COLO829 (cell line): ENCODE measurements at regions not wholly inside any gene's neighbourhood (a gene's known extent, or its start where the extent isn't known, plus 50 kb on each side); places are given as distances from the start of the nearest gene placed in this dataset.

Experiments used
- DNase-seq: peaks from one replicate; pipeline ENCODE4 v3.0.0; 2012; ENCODE audit warnings: low spot score

- no peak for DNase-seq
These were observed 260.2 kb upstream of the IRX2 start for GRCh38 chr5:3011764-3012017.

- DNase-seq, result no peak
These were observed 259.7 kb upstream of the IRX2 start for GRCh38 chr5:3010953-3011763.

- DNase-seq, result no peak
These were observed 258.9 kb upstream of the IRX2 start for GRCh38 chr5:3010301-3010952.

- DNase-seq, result no peak
These were observed 258.1 kb upstream of the IRX2 start for GRCh38 chr5:3009605-3010004.

GRCh38 chr5:3007577-3007976 is 256.1 kb upstream of the IRX2 start:
- no peak for DNase-seq

GRCh38 chr5:3006961-3007551 is 255.6 kb upstream of the IRX2 start:
- no peak for DNase-seq

- DNase-seq, result no peak
These were observed 255.0 kb upstream of the IRX2 start for GRCh38 chr5:3006526-3006925.

GRCh38 chr5:3004361-3005080 is 253.0 kb upstream of the IRX2 start:
- DNase-seq, result no peak

GRCh38 chr5:3002230-3002629 is 250.8 kb upstream of the IRX2 start:
- DNase-seq, result no peak

- DNase-seq, result no peak
These were observed 249.2 kb upstream of the IRX2 start for GRCh38 chr5:3000631-3001030.

GRCh38 chr5:2999926-3000325 is 248.4 kb upstream of the IRX2 start:
- no peak for DNase-seq

- no peak for DNase-seq
These were observed 246.6 kb upstream of the IRX2 start for GRCh38 chr5:2998106-2998505.

GRCh38 chr5:2997179-2997578 is 245.7 kb upstream of the IRX2 start:
- DNase-seq, result no peak

- DNase-seq, result no peak
These were observed 245.2 kb upstream of the IRX2 start for GRCh38 chr5:2996687-2997086.

GRCh38 chr5:2996248-2996647 is 244.8 kb upstream of the IRX2 start:
- DNase-seq, result no peak

- no peak for DNase-seq
These were observed 244.2 kb upstream of the IRX2 start for GRCh38 chr5:2995667-2996066.

GRCh38 chr5:2995035-2995434 is 243.6 kb upstream of the IRX2 start:
- no peak for DNase-seq

GRCh38 chr5:2993771-2994170 is 242.3 kb upstream of the IRX2 start:
- DNase-seq, result no peak

- no peak for DNase-seq
These were observed 241.8 kb upstream of the IRX2 start for GRCh38 chr5:2993301-2993700.

- DNase-seq, result no peak
These were observed 241.3 kb upstream of the IRX2 start for GRCh38 chr5:2992806-2993205.

- no peak for DNase-seq
These were observed 240.4 kb upstream of the IRX2 start for GRCh38 chr5:2991884-2992283.

- no peak for DNase-seq
These were observed 238.0 kb upstream of the IRX2 start for GRCh38 chr5:2989517-2989916.

- DNase-seq, result no peak
These were observed 234.8 kb upstream of the IRX2 start for GRCh38 chr5:2986301-2986700.
